Sigmoid colon (tissue), 6 donors: ENCODE measurements at regions not wholly inside any gene's neighbourhood (a gene's known extent, or its start where the extent isn't known, plus 50 kb on each side); places are given as distances from the start of the nearest gene placed in this dataset.

Experiments
- DNase-seq: peaks from one replicate; pipeline ENCODE4 v3.0.0-alpha.2; 2019
- H3K27ac ChIP-seq, 4 donors: fragments of 200-600 bp; sonication (generic); one replicate each; pipeline ENCODE4 v1.5.1; 2016 to 2019; ENCODE audit warnings: mild to moderate bottlenecking in 1 of 4
- H3K27me3 ChIP-seq, 3 donors: fragments of 200-600 bp; sonication (generic); one replicate each; pipeline ENCODE4 v1.5.1; 2019; ENCODE audit warnings: mild to moderate bottlenecking in 1 of 3
- H3K36me3 ChIP-seq, 4 donors: fragments of 200-600 bp; sonication (generic); one replicate each; pipeline ENCODE4 v1.5.1; 2016 to 2019
- H3K4me1 ChIP-seq, 4 donors: fragments of 200-600 bp; sonication (generic); one replicate each; pipeline ENCODE4 v1.5.1; 2017 to 2019
- H3K4me3 ChIP-seq, 4 donors: fragments of 200-600 bp; sonication (generic); one replicate each; pipeline ENCODE4 v1.5.1; 2017 to 2019; ENCODE audit warnings: mild to moderate bottlenecking in 2 of 4, moderate library complexity in 1 of 4
- H3K9me3 ChIP-seq, 4 donors: fragments of 200-600 bp in 3 of 4; sonication (generic) in 3 of 4; one replicate each; pipeline versions ENCODE4 v1.5.1 to v1.6.1; 2013 to 2019
- CTCF ChIP-seq, 4 experiments: fragments of 450-650 bp in 3 of 4; fragments of 200-600 bp in 1 of 4; IDR thresholded peaks; one replicate each; pipeline ENCODE4 v1.5.1; 2016 to 2019; ENCODE audit warnings: antibody characterized with exemption in 4 of 4, mild to moderate bottlenecking in 3 of 4, moderate library complexity in 2 of 4
- EP300 ChIP-seq, 4 donors: sonication (generic); formaldehyde crosslinking; IDR thresholded peaks; one replicate each; pipeline ENCODE4 v1.6.1; 2017; ENCODE audit warnings: antibody characterized with exemption in 4 of 4
- POLR2A ChIP-seq, 2 donors: fragments of 450-650 bp; IDR thresholded peaks; one replicate each; pipeline ENCODE4 v1.6.1; 2016; ENCODE audit warnings: antibody characterized with exemption in 2 of 2, mild to moderate bottlenecking in 2 of 2, moderate library complexity in 2 of 2
- POLR2AphosphoS5 ChIP-seq, 4 donors: sonication (generic); formaldehyde crosslinking; IDR thresholded peaks; one replicate each; pipeline ENCODE4 v1.6.1; 2017; ENCODE audit warnings: antibody characterized with exemption in 4 of 4
- WGBS, 2 donors: extraction: QIAGEN DNeasy Blood & Tissue Kit; methylation state at CpG; one replicate each; pipeline ENCODE4 v1.1.7; 2013; 5-methylcytosine and 5-hydroxymethylcytosine counted together
- intact Hi-C: fragments of 100-400 bp; cut with DNase I; formaldehyde crosslinking; loops from one replicate; pipeline ENCODE4 v1.15.1; 2023
- donor health status: healthy with polysubstance abuse.
- donor health status: healthy.

GRCh38 chr1:232225336-232226131 lies 404.4 kb downstream of the SIPA1L2 start:
- Histone ChIP-seq H3K4me3 (no peak overlapping the region), H3K36me3 (no peaks in the 10 kb centered on the region), H3K4me1 (peaks cover 0 to 18% (median 5%) of the 10 kb centered on the region in 4 donors), H3K27ac (no peak overlapping the region), H3K27me3 (no peaks in the 10 kb centered on the region), H3K9me3 (no peaks in the 10 kb centered on the region)
- 76 to 91% methylated on average over 13 of the region's 13 CpGs for WGBS, 2 donors
- DNase-seq = no peak
- no peak for TF ChIP-seq POLR2A (IDR thresholded peaks at IDR 0.05)
- TF ChIP-seq EP300 (IDR thresholded peaks at IDR 0.05) = no peak
- no peak for TF ChIP-seq POLR2AphosphoS5 (IDR thresholded peaks at IDR 0.05)
- TF ChIP-seq CTCF (IDR thresholded peaks at IDR 0.05) = no peak
- intact Hi-C loops = no loop called here

GRCh38 chr1:232223887-232224286 lies 406.0 kb downstream of the SIPA1L2 start:
- Histone ChIP-seq H3K4me3 (no peak overlapping the region), H3K27me3 (no peaks in the 10 kb centered on the region), H3K36me3 (no peaks in the 10 kb centered on the region), H3K4me1 (peaks cover 0 to 18% (median 5%) of the 10 kb centered on the region in 4 donors), H3K9me3 (no peaks in the 10 kb centered on the region), H3K27ac (no peak overlapping the region)
- 89 to 94% methylated on average over 7 of the region's 7 CpGs for WGBS, 2 donors
- no peak for DNase-seq
- TF ChIP-seq CTCF (IDR thresholded peaks at IDR 0.05) (no peak), EP300 (IDR thresholded peaks at IDR 0.05) (no peak), POLR2A (IDR thresholded peaks at IDR 0.05) (no peak), POLR2AphosphoS5 (IDR thresholded peaks at IDR 0.05) (no peak)
- intact Hi-C loops = no loop called here

GRCh38 chr1:232223183-232223708 lies 406.7 kb downstream of the SIPA1L2 start:
- Histone ChIP-seq H3K9me3 (no peaks in the 10 kb centered on the region), H3K27me3 (no peaks in the 10 kb centered on the region), H3K27ac (no peak overlapping the region), H3K4me1 (peaks cover 0 to 18% (median 5%) of the 10 kb centered on the region in 4 donors), H3K36me3 (no peaks in the 10 kb centered on the region), H3K4me3 (no peak overlapping the region)
- no peak for DNase-seq
- 93 to 94% methylated on average over 2 of the region's 2 CpGs for WGBS, 2 donors
- TF ChIP-seq EP300 (IDR thresholded peaks at IDR 0.05) (no peak), POLR2A (IDR thresholded peaks at IDR 0.05) (no peak), POLR2AphosphoS5 (IDR thresholded peaks at IDR 0.05) (no peak), CTCF (IDR thresholded peaks at IDR 0.05) (no peak)
- intact Hi-C loops = no loop called here

- no peak for DNase-seq
- no peak overlapping the region for H3K27ac ChIP-seq
- no peak for TF ChIP-seq CTCF (IDR thresholded peaks at IDR 0.05)
- no peak for TF ChIP-seq POLR2A (IDR thresholded peaks at IDR 0.05)
- no peak for TF ChIP-seq POLR2AphosphoS5 (IDR thresholded peaks at IDR 0.05)
- no peak for TF ChIP-seq EP300 (IDR thresholded peaks at IDR 0.05)
- H3K36me3 ChIP-seq = no peaks in the 10 kb centered on the region
- no peak overlapping the region for H3K4me3 ChIP-seq
- H3K4me1 ChIP-seq = peaks cover 0 to 15% (median 4%) of the 10 kb centered on the region in 4 donors
- intact Hi-C loops = no loop called here
- H3K27me3 ChIP-seq = no peaks in the 10 kb centered on the region
- H3K9me3 ChIP-seq = no peaks in the 10 kb centered on the region
- WGBS, 2 donors = 96 to 97% methylated on average over 4 of the region's 4 CpGs
Observed at GRCh38 chr1:232222614-232223013, 407.3 kb downstream of the SIPA1L2 start.
